Mesothelial cell of epicardium (in vitro differentiated cells): ENCODE measurements at regions not wholly inside any gene's neighbourhood (a gene's known extent, or its start where the extent isn't known, plus 50 kb on each side); places are given as distances from the start of the nearest gene placed in this dataset.

Experiments
- DNase-seq, 2 experiments: peaks; one replicate each; pipeline ENCODE4 v3.0.0; 2021; ENCODE audit warnings: low spot score in 2 of 2; ENCODE audit not compliant: unreplicated experiment in 2 of 2
- H3K27ac Mint-ChIP-seq: 2 replicates; pipeline ENCODE4 v1.8.0; 2021; ENCODE audit warnings: mixed read lengths
- H3K27me3 Mint-ChIP-seq: 2 replicates; pipeline ENCODE4 v1.8.0; 2021; ENCODE audit warnings: low read depth, mixed read lengths
- H3K36me3 Mint-ChIP-seq: 2 replicates; pipeline ENCODE4 v1.8.0; 2021; ENCODE audit warnings: mixed read lengths
- H3K4me1 Mint-ChIP-seq: 2 replicates; pipeline ENCODE4 v1.8.0; 2021; ENCODE audit warnings: mixed read lengths
- H3K4me3 Mint-ChIP-seq: 2 replicates; pipeline ENCODE4 v1.8.0; 2021; ENCODE audit warnings: mild to moderate bottlenecking, moderate library complexity, mixed read lengths
- H3K9me3 Mint-ChIP-seq: 2 replicates; pipeline ENCODE4 v1.8.0; 2021; ENCODE audit warnings: mixed read lengths
- TF ChIP-seq, protein P1 (sequence below): fragments of 200-600 bp; sonication (generic); IDR thresholded peaks from one replicate; pipeline ENCODE4 v1.5.0; 2021; ENCODE audit warnings: antibody characterized with exemption; ENCODE audit not compliant: unreplicated experiment

DNA sequence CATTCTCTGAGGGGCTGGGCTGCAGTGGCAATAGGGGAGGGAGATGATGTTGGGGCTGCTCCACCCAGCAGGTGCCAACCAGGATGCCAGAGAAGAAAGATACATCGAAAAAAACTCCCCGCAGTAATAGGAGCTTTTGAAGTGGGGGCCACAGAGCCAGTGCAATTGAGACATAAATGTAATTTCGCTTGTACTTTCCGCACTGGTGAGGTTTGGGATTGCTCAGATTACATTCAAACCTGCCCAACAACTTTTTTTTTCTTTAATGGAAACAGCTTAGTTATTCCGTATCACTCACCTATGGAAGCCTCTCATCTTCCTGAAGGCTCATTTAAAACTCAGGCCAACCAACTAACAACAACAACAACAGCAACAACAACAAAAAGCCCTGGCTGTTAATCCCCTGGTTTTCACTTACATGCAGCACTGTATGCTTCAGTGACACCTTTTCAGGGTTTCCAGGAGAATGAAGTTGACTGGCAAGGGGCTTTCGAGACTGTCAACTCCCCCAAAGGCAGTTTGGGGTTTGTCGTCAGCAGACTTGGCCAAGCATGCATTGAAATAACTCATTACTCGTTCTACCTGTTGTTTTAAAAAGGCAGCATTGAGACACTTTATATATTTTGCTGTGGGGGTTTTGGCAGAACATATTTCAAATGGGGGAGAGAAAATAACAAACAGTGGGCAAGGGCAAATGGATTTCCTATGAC is 163.8 kb downstream of the EBLN2 start:
- Mint-ChIP-seq H3K27me3 (peaks cover 2% of the 10 kb centered on the region), H3K9me3 (no peaks in the 10 kb centered on the region), H3K4me3 (peak overlapping the region; percentile 2), H3K4me1 (peaks cover 23% of the 10 kb centered on the region), H3K27ac (peak overlapping the region; percentile 86), H3K36me3 (no peaks in the 10 kb centered on the region)
- DNase-seq: no peak
- TF ChIP-seq, protein P1, sequence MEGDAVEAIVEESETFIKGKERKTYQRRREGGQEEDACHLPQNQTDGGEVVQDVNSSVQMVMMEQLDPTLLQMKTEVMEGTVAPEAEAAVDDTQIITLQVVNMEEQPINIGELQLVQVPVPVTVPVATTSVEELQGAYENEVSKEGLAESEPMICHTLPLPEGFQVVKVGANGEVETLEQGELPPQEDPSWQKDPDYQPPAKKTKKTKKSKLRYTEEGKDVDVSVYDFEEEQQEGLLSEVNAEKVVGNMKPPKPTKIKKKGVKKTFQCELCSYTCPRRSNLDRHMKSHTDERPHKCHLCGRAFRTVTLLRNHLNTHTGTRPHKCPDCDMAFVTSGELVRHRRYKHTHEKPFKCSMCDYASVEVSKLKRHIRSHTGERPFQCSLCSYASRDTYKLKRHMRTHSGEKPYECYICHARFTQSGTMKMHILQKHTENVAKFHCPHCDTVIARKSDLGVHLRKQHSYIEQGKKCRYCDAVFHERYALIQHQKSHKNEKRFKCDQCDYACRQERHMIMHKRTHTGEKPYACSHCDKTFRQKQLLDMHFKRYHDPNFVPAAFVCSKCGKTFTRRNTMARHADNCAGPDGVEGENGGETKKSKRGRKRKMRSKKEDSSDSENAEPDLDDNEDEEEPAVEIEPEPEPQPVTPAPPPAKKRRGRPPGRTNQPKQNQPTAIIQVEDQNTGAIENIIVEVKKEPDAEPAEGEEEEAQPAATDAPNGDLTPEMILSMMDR: no peak

DNA sequence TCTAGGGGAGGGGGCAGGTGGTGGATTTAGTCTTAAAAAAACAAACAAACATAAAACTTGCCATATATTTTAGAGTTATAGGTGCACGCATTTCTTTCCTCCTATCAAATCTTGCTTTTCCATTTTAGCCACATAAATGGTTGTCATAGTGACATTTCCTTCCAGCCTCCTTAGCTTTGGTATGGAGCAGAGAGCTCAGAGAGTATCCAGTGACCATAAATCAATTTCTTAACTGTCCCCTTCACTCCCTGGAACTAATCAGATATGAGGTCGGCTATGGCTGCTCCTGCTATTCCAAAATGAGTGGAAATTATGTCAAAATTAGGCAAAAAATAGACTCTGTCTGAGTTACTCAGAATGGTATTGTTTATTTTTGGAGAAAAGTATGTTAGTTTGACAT is 164.5 kb downstream of the EBLN2 start:
- H3K36me3 Mint-ChIP-seq: no peaks in the 10 kb centered on the region
- TF ChIP-seq, protein P1: no peak
- no peaks in the 10 kb centered on the region for H3K9me3 Mint-ChIP-seq
- H3K27me3 Mint-ChIP-seq: peaks cover 2% of the 10 kb centered on the region
- DNase-seq: no peak
- peak overlapping the region; percentile 86 for H3K27ac Mint-ChIP-seq
- peaks cover 23% of the 10 kb centered on the region for H3K4me1 Mint-ChIP-seq
- H3K4me3 Mint-ChIP-seq: no peak overlapping the region

DNA sequence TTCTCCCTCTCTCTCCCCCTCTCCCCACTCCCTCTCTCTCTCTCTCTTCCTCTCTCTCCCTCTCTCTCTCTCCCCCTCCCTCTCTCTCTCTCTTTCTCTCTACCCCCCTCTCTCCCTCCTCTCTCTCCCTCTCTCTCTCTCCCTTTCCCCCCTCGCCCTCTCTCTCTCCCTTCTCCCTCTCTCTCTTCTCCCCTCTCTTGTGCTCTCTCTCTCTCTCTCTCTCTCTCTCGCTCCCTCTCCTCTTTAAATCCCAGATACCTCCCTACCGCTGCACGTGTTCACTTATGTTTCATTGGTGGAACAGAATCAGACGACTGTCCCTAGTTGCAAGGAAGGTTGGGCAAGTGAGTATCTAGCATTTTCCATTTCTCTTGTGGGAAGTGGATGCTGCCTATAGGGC is 166.5 kb downstream of the EBLN2 start:
- Mint-ChIP-seq H3K4me1 (peaks cover 23% of the 10 kb centered on the region), H3K27me3 (peaks cover 2% of the 10 kb centered on the region), H3K27ac (no peak overlapping the region), H3K4me3 (no peak overlapping the region), H3K9me3 (no peaks in the 10 kb centered on the region), H3K36me3 (no peaks in the 10 kb centered on the region)
- no peak for DNase-seq
- TF ChIP-seq, protein P1: no peak

DNA sequence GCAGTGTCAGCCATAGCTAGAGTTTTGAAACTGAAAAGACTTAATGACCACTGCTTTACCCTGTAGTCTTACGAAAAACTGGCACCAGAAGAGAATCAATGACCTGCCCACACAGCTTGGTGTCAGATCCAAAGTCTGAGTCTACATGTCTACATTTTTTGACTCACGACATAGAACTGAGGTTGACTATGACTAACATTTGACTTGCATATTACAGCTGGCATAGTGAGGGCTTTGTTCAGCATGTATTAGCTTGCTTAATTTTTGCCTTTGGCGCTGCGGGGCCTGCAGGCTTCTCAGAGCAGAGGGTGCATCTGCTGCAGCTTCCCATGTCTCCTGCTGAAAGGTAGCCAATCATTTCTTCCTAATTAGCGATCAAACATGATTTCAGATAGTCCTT is 167.0 kb downstream of the EBLN2 start:
- Mint-ChIP-seq H3K27me3 (peaks cover 2% of the 10 kb centered on the region), H3K4me1 (peaks cover 23% of the 10 kb centered on the region), H3K9me3 (no peaks in the 10 kb centered on the region), H3K36me3 (no peaks in the 10 kb centered on the region), H3K4me3 (no peak overlapping the region), H3K27ac (no peak overlapping the region)
- DNase-seq: no peak
- TF ChIP-seq, protein P1: no peak

DNA sequence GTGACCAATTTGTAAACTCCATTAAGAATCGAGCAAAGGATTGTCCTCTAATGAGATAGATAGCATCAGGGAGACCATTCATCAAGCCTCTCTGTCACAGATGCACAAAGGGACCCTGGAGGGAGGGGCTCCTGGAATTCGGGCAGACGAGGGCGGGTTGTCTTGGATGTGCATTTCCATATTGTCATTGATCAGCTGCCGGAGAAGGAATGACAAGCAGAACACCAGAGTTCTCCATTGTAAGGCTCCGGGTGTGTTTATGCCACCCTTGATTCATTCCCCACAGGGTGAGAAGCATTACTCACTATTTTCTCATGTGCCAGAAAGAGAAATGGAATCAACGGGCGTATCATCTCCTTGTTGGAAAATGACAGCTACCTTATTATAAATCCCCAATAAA is 167.5 kb downstream of the EBLN2 start:
- Mint-ChIP-seq H3K27ac (no peak overlapping the region), H3K4me3 (no peak overlapping the region), H3K36me3 (no peaks in the 10 kb centered on the region), H3K27me3 (peaks cover 2% of the 10 kb centered on the region), H3K9me3 (no peaks in the 10 kb centered on the region), H3K4me1 (peaks cover 23% of the 10 kb centered on the region)
- DNase-seq: no peak
- TF ChIP-seq, protein P1: no peak
